GM12892 (cell line): ENCODE measurements at regions not wholly inside any gene's neighbourhood (a gene's known extent, or its start where the extent isn't known, plus 50 kb on each side); places are given as distances from the start of the nearest gene placed in this dataset.

Experiments
- POLR2A ChIP-seq: IDR thresholded peaks from 2 replicates; pipeline ENCODE4 v1.6.1; 2011; ENCODE audit warnings: low read depth, low read length, control low read depth
- POLR2AphosphoS5 ChIP-seq: IDR thresholded peaks from 2 replicates; pipeline ENCODE4 v1.6.1; 2011; ENCODE audit warnings: low read depth, low read length, control low read depth

GRCh38 chr2:136433261-136433660 lies 315.3 kb upstream of the CXCR4 start:
- TF ChIP-seq POLR2A = no peak
- TF ChIP-seq POLR2AphosphoS5 = no peak
